ENCODE measurements at regions not wholly inside any gene's neighbourhood (a gene's known extent, or its start where the extent isn't known, plus 50 kb on each side); places are given as distances from the start of the nearest gene placed in this dataset.
"Not testable (repeated sequence)": the region's sequence is repeated elsewhere in the genome, so short reads cannot be mapped to it uniquely, and the experiment has no call there.

- no peak for ATAC-seq (replicated peaks)
- no peak overlapping the region for H3K4me3 Mint-ChIP-seq
- no peaks in the 10 kb centered on the region for H3K36me3 Mint-ChIP-seq (ENCODE audit: low read depth)
- H3K9me3 Mint-ChIP-seq, result peaks cover 11% of the 10 kb centered on the region
- no peaks in the 10 kb centered on the region for H3K27me3 Mint-ChIP-seq
- H3K27ac Mint-ChIP-seq, result no peak overlapping the region
- H3K4me1 Mint-ChIP-seq, result no peaks in the 10 kb centered on the region
Observed at GRCh38 chr13:56561327-56561726, 579.4 kb upstream of the PRR20A start.

GRCh38 chr13:56563663-56564062, 577.1 kb upstream of the PRR20A start:
- Mint-ChIP-seq H3K36me3 (ENCODE audit: low read depth) (no peaks in the 10 kb centered on the region), H3K27ac (no peak overlapping the region), H3K4me1 (no peaks in the 10 kb centered on the region), H3K9me3 (no peaks in the 10 kb centered on the region), H3K27me3 (no peaks in the 10 kb centered on the region), H3K4me3 (no peak overlapping the region)
- ATAC-seq (replicated peaks), result no peak

GRCh38 chr13:56586976-56587375, 553.7 kb upstream of the PRR20A start:
- H3K4me3 Mint-ChIP-seq, result no peak overlapping the region
- H3K36me3 Mint-ChIP-seq (ENCODE audit: low read depth), result no peaks in the 10 kb centered on the region
- no peak for ATAC-seq (replicated peaks)
- peaks cover 15% of the 10 kb centered on the region for H3K9me3 Mint-ChIP-seq
- no peaks in the 10 kb centered on the region for H3K27me3 Mint-ChIP-seq
- H3K27ac Mint-ChIP-seq, result no peak overlapping the region
- H3K4me1 Mint-ChIP-seq, result no peaks in the 10 kb centered on the region

GRCh38 chr13:56615572-56615971, 525.1 kb upstream of the PRR20A start:
- H3K4me1 Mint-ChIP-seq, result no peaks in the 10 kb centered on the region
- H3K27ac Mint-ChIP-seq, result no peak overlapping the region
- H3K27me3 Mint-ChIP-seq, result no peaks in the 10 kb centered on the region
- H3K4me3 Mint-ChIP-seq, result no peak overlapping the region
- H3K9me3 Mint-ChIP-seq, result peaks cover 7% of the 10 kb centered on the region
- no peak for ATAC-seq (replicated peaks)
- H3K36me3 Mint-ChIP-seq (ENCODE audit: low read depth), result no peaks in the 10 kb centered on the region

- Mint-ChIP-seq H3K27ac (no peak overlapping the region), H3K36me3 (ENCODE audit: low read depth) (no peaks in the 10 kb centered on the region), H3K4me3 (no peak overlapping the region)
Observed at GRCh38 chr13:56622840-56623239, 517.9 kb upstream of the PRR20A start.

GRCh38 chr13:56628886-56629285, 511.8 kb upstream of the PRR20A start:
- peaks cover 30% of the 10 kb centered on the region for H3K9me3 Mint-ChIP-seq
- not testable (repeated sequence) for H3K4me1 Mint-ChIP-seq; H3K27ac Mint-ChIP-seq; ATAC-seq (replicated peaks); H3K36me3 Mint-ChIP-seq (ENCODE audit: low read depth); H3K4me3 Mint-ChIP-seq; H3K27me3 Mint-ChIP-seq

More at GRCh38 chr13:56622840-56623239, 517.9 kb upstream of the PRR20A start:
- ATAC-seq (replicated peaks), result no peak
- H3K9me3 Mint-ChIP-seq, result peaks cover 16% of the 10 kb centered on the region
- no peaks in the 10 kb centered on the region for H3K4me1 Mint-ChIP-seq
- H3K27me3 Mint-ChIP-seq, result no peaks in the 10 kb centered on the region

- H3K27ac Mint-ChIP-seq; H3K4me1 Mint-ChIP-seq; H3K27me3 Mint-ChIP-seq; H3K36me3 Mint-ChIP-seq (ENCODE audit: low read depth); H3K4me3 Mint-ChIP-seq; ATAC-seq (replicated peaks): not testable (repeated sequence)
- peaks cover 29% of the 10 kb centered on the region for H3K9me3 Mint-ChIP-seq
Observed at GRCh38 chr13:56631060-56631459, 509.7 kb upstream of the PRR20A start.

GRCh38 chr13:56653043-56653442, 487.7 kb upstream of the PRR20A start:
- no peaks in the 10 kb centered on the region for H3K36me3 Mint-ChIP-seq (ENCODE audit: low read depth)
- no peak for ATAC-seq (replicated peaks)

GRCh38 chr13:56659041-56659471, 481.7 kb upstream of the PRR20A start:
- ATAC-seq (replicated peaks), result no peak
- Mint-ChIP-seq H3K36me3 (ENCODE audit: low read depth) (no peaks in the 10 kb centered on the region), H3K9me3 (peaks cover 11% of the 10 kb centered on the region), H3K27ac (no peak overlapping the region), H3K27me3 (no peaks in the 10 kb centered on the region), H3K4me3 (no peak overlapping the region), H3K4me1 (no peaks in the 10 kb centered on the region)

More at GRCh38 chr13:56653043-56653442, 487.7 kb upstream of the PRR20A start:
- H3K27me3 Mint-ChIP-seq, result no peaks in the 10 kb centered on the region
- no peak overlapping the region for H3K27ac Mint-ChIP-seq
- no peaks in the 10 kb centered on the region for H3K4me1 Mint-ChIP-seq
- peaks cover 17% of the 10 kb centered on the region for H3K9me3 Mint-ChIP-seq
- H3K4me3 Mint-ChIP-seq, result no peak overlapping the region

- Mint-ChIP-seq H3K4me1 (no peaks in the 10 kb centered on the region), H3K4me3 (no peak overlapping the region), H3K27me3 (no peaks in the 10 kb centered on the region), H3K27ac (no peak overlapping the region), H3K9me3 (peaks cover 10% of the 10 kb centered on the region), H3K36me3 (ENCODE audit: low read depth) (no peaks in the 10 kb centered on the region)
- no peak for ATAC-seq (replicated peaks)
Observed at GRCh38 chr13:56670563-56670962, 470.2 kb upstream of the PRR20A start.

- H3K9me3 Mint-ChIP-seq, result peaks cover 21% of the 10 kb centered on the region
- no peaks in the 10 kb centered on the region for H3K4me1 Mint-ChIP-seq
- no peaks in the 10 kb centered on the region for H3K27me3 Mint-ChIP-seq
- H3K4me3 Mint-ChIP-seq, result no peak overlapping the region
- ATAC-seq (replicated peaks), result no peak
- H3K27ac Mint-ChIP-seq, result no peak overlapping the region
- no peaks in the 10 kb centered on the region for H3K36me3 Mint-ChIP-seq (ENCODE audit: low read depth)
Observed at GRCh38 chr13:56681404-56681803, 459.3 kb upstream of the PRR20A start.

GRCh38 chr13:56687131-56687530, 453.6 kb upstream of the PRR20A start:
- no peaks in the 10 kb centered on the region for H3K4me1 Mint-ChIP-seq
- H3K4me3 Mint-ChIP-seq, result no peak overlapping the region
- H3K27me3 Mint-ChIP-seq, result no peaks in the 10 kb centered on the region
- peaks cover 9% of the 10 kb centered on the region for H3K9me3 Mint-ChIP-seq
- H3K36me3 Mint-ChIP-seq (ENCODE audit: low read depth), result no peaks in the 10 kb centered on the region
- no peak for ATAC-seq (replicated peaks)
- no peak overlapping the region for H3K27ac Mint-ChIP-seq

GRCh38 chr13:56697011-56697410, 443.7 kb upstream of the PRR20A start:
- Mint-ChIP-seq H3K27me3 (no peaks in the 10 kb centered on the region), H3K4me1 (no peaks in the 10 kb centered on the region), H3K4me3 (no peak overlapping the region), H3K9me3 (peaks cover 8% of the 10 kb centered on the region), H3K27ac (no peak overlapping the region), H3K36me3 (ENCODE audit: low read depth) (no peaks in the 10 kb centered on the region)
- no peak for ATAC-seq (replicated peaks)

GRCh38 chr13:56700324-56700723, 440.4 kb upstream of the PRR20A start:
- Mint-ChIP-seq H3K9me3 (no peaks in the 10 kb centered on the region), H3K4me3 (no peak overlapping the region), H3K27me3 (no peaks in the 10 kb centered on the region), H3K27ac (no peak overlapping the region), H3K4me1 (no peaks in the 10 kb centered on the region), H3K36me3 (ENCODE audit: low read depth) (no peaks in the 10 kb centered on the region)
- ATAC-seq (replicated peaks), result no peak

GRCh38 chr13:56706485-56706884, 434.2 kb upstream of the PRR20A start:
- ATAC-seq (replicated peaks), result no peak
- H3K9me3 Mint-ChIP-seq, result peaks cover 9% of the 10 kb centered on the region
- H3K4me1 Mint-ChIP-seq, result no peaks in the 10 kb centered on the region
- no peak overlapping the region for H3K4me3 Mint-ChIP-seq
- H3K27ac Mint-ChIP-seq, result no peak overlapping the region
- H3K27me3 Mint-ChIP-seq, result no peaks in the 10 kb centered on the region
- H3K36me3 Mint-ChIP-seq (ENCODE audit: low read depth), result no peaks in the 10 kb centered on the region

- H3K27me3 Mint-ChIP-seq, result no peaks in the 10 kb centered on the region
- H3K27ac Mint-ChIP-seq, result no peak overlapping the region
- no peak for ATAC-seq (replicated peaks)
- H3K9me3 Mint-ChIP-seq, result peaks cover 8% of the 10 kb centered on the region
- no peak overlapping the region for H3K4me3 Mint-ChIP-seq
- H3K36me3 Mint-ChIP-seq (ENCODE audit: low read depth), result no peaks in the 10 kb centered on the region
- no peaks in the 10 kb centered on the region for H3K4me1 Mint-ChIP-seq
Observed at GRCh38 chr13:56713656-56714055, 427.1 kb upstream of the PRR20A start.

Measured in activated T-helper 17 cell treated with anti-CD3 and anti-CD28 coated beads, Interleukin-2, amount 50 U/mL, for 72 hours (primary cell).